ENCODE measurements at regions not wholly inside any gene's neighbourhood (a gene's known extent, or its start where the extent isn't known, plus 50 kb on each side); places are given as distances from the start of the nearest gene placed in this dataset.

- H3K27ac ChIP-seq = no peak overlapping the region
- no peaks in the 10 kb centered on the region for H4K20me1 ChIP-seq (ENCODE audit: insufficient read depth)
- H3K4me3 ChIP-seq = no peak overlapping the region
- H3K9me3 ChIP-seq (ENCODE audit: insufficient read depth, low read depth) = no peaks in the 10 kb centered on the region
- intact Hi-C loops (cut with micrococcal nuclease; ENCODE audit: unreplicated experiment) = no loop called here
- no peak overlapping the region for H2AFZ ChIP-seq
- H3K9me2 ChIP-seq (ENCODE audit: insufficient read depth) = no peaks in the 10 kb centered on the region
- BruUV-seq (replicated peaks) = no TSS peak
- no peaks in the 10 kb centered on the region for H3K27me3 ChIP-seq (ENCODE audit: insufficient read depth, low read depth)
- no peaks in the 10 kb centered on the region for H3K4me1 ChIP-seq (replicated peaks; ENCODE audit: insufficient read depth)
- no peaks in the 10 kb centered on the region for H3K79me2 ChIP-seq (ENCODE audit: low read depth)
- H3K4me2 ChIP-seq = no peak overlapping the region
- no peak for TF ChIP-seq CTCF (conservative IDR thresholded peaks at IDR 0.05)
- no peak for TF ChIP-seq EZH2 (IDR thresholded peaks at IDR 0.05; ENCODE audit: low read depth)
- POLR2A ChIA-PET (ENCODE audit: unreplicated experiment) = no interaction called here
- CTCF ChIA-PET = no interaction called here
- DNase-seq = no peak
- H3F3A ChIP-seq (ENCODE audit: insufficient read depth, low read depth) = no peaks in the 10 kb centered on the region
- no peaks in the 10 kb centered on the region for H3K36me3 ChIP-seq (ENCODE audit: low read depth)
Observed at GRCh38 chr4:144572660-144573059, 73.3 kb upstream of the HHIP start.

GRCh38 chr4:144574000-144574399 is 72.0 kb upstream of the HHIP start:
- no peaks in the 10 kb centered on the region for H3K4me1 ChIP-seq (replicated peaks; ENCODE audit: insufficient read depth)
- POLR2A ChIA-PET (ENCODE audit: unreplicated experiment) = no interaction called here
- H3K9me3 ChIP-seq (ENCODE audit: insufficient read depth, low read depth) = no peaks in the 10 kb centered on the region
- H3K9me2 ChIP-seq (ENCODE audit: insufficient read depth) = no peaks in the 10 kb centered on the region
- H3K79me2 ChIP-seq (ENCODE audit: low read depth) = no peaks in the 10 kb centered on the region
- no peaks in the 10 kb centered on the region for H3F3A ChIP-seq (ENCODE audit: insufficient read depth, low read depth)
- no peaks in the 10 kb centered on the region for H3K27me3 ChIP-seq (ENCODE audit: insufficient read depth, low read depth)
- CTCF ChIA-PET = no interaction called here
- H3K4me2 ChIP-seq = no peak overlapping the region
- no peaks in the 10 kb centered on the region for H4K20me1 ChIP-seq (ENCODE audit: insufficient read depth)
- intact Hi-C loops (cut with micrococcal nuclease; ENCODE audit: unreplicated experiment) = no loop called here
- no peak for DNase-seq
- BruUV-seq (replicated peaks) = no TSS peak
- H3K27ac ChIP-seq = no peak overlapping the region
- TF ChIP-seq CTCF (conservative IDR thresholded peaks at IDR 0.05) (no peak), EZH2 (IDR thresholded peaks at IDR 0.05; ENCODE audit: low read depth) (no peak)
- H3K36me3 ChIP-seq (ENCODE audit: low read depth) = no peaks in the 10 kb centered on the region
- H2AFZ ChIP-seq = no peak overlapping the region
- H3K4me3 ChIP-seq = no peak overlapping the region

DNA sequence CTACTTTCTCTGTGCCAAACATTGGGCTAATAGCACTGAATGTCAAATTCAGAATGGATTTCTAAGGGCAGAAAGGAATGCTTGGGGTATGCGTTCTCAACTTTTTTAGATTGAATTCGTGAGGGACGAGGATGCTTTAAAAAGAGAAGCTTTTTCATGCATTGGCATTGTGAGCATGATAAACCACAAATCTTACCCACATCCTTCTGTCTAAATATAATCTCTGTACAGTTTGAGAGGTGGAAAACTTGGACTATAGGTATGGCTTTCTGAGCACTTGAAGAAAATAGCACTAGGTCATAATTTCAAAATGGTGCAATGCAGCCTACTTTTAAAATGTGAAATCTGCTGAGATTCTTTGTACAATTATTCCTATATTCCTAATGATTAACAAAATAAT is 71.4 kb upstream of the HHIP start:
- no peak for DNase-seq
- no peaks in the 10 kb centered on the region for H3K9me2 ChIP-seq (ENCODE audit: insufficient read depth)
- H4K20me1 ChIP-seq (ENCODE audit: insufficient read depth) = no peaks in the 10 kb centered on the region
- CTCF ChIA-PET = no interaction called here
- BruUV-seq (replicated peaks) = no TSS peak
- POLR2A ChIA-PET (ENCODE audit: unreplicated experiment) = interaction anchor here (0.7 kb wide), 1 partner anchor 395 kb away, joined by 4 read pairs; no protein-coding TSS in a partner anchor
- H3K27me3 ChIP-seq (ENCODE audit: insufficient read depth, low read depth) = no peaks in the 10 kb centered on the region
- H3K79me2 ChIP-seq (ENCODE audit: low read depth) = no peaks in the 10 kb centered on the region
- no peak overlapping the region for H3K4me3 ChIP-seq
- H2AFZ ChIP-seq = no peak overlapping the region
- no peaks in the 10 kb centered on the region for H3K9me3 ChIP-seq (ENCODE audit: insufficient read depth, low read depth)
- H3F3A ChIP-seq (ENCODE audit: insufficient read depth, low read depth) = no peaks in the 10 kb centered on the region
- H3K27ac ChIP-seq = no peak overlapping the region
- H3K4me1 ChIP-seq (replicated peaks; ENCODE audit: insufficient read depth) = no peaks in the 10 kb centered on the region
- H3K4me2 ChIP-seq = no peak overlapping the region
- TF ChIP-seq EZH2 (IDR thresholded peaks at IDR 0.05; ENCODE audit: low read depth) = no peak
- TF ChIP-seq CTCF (conservative IDR thresholded peaks at IDR 0.05) = no peak
- intact Hi-C loops (cut with micrococcal nuclease; ENCODE audit: unreplicated experiment) = no loop called here
- no peaks in the 10 kb centered on the region for H3K36me3 ChIP-seq (ENCODE audit: low read depth)
